ENCODE measurements at regions not wholly inside any gene's neighbourhood (a gene's known extent, or its start where the extent isn't known, plus 50 kb on each side); places are given as distances from the start of the nearest gene placed in this dataset.

DNA sequence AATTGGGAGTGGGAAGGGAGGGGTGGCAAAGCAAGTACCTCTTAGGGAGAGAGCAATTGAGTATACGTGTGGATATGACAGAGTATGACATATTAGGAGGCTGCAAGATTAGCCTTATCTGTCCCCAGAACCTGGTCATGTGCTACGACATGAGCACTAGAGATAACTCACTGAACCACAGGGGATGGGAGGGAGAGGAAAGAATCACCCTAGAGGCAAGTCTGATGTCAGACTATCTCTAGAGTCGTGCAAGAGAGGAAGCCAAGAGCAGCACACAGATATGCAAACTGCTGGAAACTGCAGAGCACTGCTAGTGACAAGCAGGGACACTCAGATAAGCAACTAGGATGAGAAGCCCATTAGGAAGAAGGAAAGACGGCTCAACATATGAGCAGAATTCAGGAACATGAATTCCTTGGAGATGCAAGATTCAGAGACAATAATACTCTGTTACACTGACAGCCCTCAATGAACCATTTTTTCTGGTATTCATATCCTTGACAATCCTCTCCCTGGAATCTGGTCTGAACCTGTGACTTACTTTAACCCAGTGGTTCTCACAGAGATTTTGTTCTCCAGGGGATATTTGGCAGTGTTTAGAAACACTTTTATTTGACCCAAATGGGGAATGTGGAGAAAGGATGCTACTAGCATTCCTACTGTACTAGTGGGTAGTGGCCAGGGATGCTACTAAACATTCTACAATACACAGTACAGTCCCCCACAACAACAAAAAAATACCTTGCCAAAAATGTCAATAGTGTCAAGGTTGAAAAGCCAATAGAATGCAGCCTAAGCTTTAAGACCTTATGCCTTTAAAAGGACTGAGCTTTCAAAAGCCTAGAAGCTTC, 84.0 kb upstream of the BMP2K start:
- TF ChIP-seq, protein P1, sequence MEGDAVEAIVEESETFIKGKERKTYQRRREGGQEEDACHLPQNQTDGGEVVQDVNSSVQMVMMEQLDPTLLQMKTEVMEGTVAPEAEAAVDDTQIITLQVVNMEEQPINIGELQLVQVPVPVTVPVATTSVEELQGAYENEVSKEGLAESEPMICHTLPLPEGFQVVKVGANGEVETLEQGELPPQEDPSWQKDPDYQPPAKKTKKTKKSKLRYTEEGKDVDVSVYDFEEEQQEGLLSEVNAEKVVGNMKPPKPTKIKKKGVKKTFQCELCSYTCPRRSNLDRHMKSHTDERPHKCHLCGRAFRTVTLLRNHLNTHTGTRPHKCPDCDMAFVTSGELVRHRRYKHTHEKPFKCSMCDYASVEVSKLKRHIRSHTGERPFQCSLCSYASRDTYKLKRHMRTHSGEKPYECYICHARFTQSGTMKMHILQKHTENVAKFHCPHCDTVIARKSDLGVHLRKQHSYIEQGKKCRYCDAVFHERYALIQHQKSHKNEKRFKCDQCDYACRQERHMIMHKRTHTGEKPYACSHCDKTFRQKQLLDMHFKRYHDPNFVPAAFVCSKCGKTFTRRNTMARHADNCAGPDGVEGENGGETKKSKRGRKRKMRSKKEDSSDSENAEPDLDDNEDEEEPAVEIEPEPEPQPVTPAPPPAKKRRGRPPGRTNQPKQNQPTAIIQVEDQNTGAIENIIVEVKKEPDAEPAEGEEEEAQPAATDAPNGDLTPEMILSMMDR (conservative IDR thresholded peaks at IDR 0.05 in 1 of 2, IDR thresholded peaks at IDR 0.05 in 1 of 2; ENCODE audit: low read depth in 1 of 2, low read length in 2 of 2), result no peak
- no peak for TF ChIP-seq EZH2 (IDR thresholded peaks at IDR 0.05; ENCODE audit: low read length, missing control alignments)

All from fibroblast of lung (primary cell).